Stimulated activated CD8-positive, alpha-beta memory T cell treated with anti-CD3 and anti-CD28 coated beads, Interleukin-4, amount 100 ng/mL, for 4 hours (primary cell): ENCODE measurements at regions not wholly inside any gene's neighbourhood (a gene's known extent, or its start where the extent isn't known, plus 50 kb on each side); places are given as distances from the start of the nearest gene placed in this dataset.

ENCODE experiments used
- DNase-seq, 2 donors: peaks; one replicate each; pipeline ENCODE4 v3.0.0-alpha.2; 2020; ENCODE audit warnings: low read depth in 2 of 2, low spot score in 1 of 2

DNA sequence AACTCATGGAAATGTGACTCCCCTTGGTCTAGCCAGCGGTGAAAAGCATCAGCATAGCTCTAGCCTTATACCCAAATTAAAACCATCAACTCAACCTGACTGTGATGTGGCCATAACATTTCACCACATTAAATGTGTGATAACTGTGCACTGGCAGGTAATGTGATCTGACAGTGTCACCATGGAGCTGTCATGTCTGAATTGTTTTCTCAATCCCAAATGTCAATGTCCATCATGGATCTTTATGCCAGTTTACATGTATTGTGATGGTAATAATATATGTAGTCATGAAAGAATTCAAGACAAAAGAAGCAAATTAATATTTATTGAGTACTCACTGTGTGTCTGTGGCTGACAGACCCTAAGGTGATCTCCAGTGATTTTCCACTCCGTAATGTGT, 213.4 kb upstream of the EOMES start:
- DNase-seq, result no peak

DNA sequence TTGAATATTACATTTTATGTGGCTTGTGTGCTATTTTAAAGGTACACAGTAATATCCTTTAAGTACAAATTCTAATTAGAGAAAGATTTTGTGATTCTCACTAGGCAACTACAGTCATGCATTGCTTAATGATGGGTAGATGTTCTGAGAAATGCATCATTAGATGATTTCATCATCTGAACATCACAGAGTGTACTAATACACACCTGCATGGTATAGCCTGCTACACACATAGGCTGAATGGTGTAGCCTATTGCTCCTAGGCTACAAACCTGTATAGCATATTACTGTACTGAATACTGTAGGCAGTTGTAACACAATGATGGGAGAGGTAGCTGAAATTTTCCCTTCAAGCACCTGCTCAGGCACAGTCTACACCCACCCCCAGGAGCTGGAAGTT, 217.4 kb upstream of the EOMES start:
- DNase-seq, result no peak

DNA sequence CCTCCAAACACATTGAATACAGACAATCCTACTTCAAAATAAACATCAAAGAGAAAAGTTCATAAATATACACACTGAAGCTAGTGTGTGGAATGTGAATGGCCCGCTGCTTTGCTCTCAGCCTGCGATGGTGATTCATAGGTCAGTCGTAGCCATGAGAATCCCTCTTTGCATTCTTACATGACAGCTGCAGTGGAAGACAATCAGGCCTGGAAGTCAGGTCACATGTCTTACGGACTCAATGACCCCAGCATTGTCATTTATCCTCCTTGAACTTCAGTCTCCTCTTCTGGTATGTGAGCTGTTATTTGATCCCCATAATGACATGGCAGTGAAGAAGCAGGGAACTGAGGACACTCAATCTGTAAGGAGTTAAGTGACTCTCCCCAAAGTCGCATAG, 217.8 kb upstream of the EOMES start:
- no peak for DNase-seq

DNA sequence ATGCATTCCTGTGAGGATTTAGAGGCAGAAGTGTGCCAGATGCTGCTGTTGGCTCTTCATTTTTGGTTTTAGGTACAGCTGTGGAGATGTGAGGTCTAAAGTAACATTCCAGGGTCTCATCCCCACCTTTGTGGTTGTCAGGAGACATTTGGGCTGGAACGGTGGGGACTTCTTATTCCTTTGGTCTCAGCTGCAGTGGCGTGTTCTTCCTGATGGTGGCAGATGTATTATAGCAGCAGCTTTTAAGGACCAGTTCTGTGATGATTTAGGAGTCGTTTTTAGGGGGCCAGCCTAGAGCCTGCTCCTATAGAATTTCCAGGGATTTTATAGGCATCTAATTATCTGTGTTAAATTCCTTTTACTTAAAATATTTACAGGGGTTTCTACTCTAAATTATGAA, 221.0 kb upstream of the EOMES start:
- no peak for DNase-seq

DNA sequence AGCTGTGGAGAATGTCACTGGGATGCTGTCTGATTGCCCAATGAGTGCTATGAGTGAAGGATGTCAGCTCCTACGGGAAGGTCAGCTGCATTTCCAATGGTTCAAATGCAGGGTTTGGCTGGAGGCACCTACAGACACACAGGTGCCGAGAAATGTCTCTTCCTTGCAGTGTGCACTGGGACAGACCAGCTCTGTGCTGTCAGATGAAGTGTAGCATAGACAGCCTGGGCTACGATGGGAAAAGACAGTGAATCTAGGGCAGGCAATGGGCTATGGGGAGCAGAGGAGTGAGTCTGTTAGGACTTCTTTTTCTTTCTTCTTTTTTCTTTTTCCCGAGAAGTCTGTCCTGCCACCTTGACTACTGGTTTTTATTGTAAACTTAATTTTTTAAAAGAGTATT, 223.1 kb upstream of the EOMES start:
- DNase-seq, result no peak

DNA sequence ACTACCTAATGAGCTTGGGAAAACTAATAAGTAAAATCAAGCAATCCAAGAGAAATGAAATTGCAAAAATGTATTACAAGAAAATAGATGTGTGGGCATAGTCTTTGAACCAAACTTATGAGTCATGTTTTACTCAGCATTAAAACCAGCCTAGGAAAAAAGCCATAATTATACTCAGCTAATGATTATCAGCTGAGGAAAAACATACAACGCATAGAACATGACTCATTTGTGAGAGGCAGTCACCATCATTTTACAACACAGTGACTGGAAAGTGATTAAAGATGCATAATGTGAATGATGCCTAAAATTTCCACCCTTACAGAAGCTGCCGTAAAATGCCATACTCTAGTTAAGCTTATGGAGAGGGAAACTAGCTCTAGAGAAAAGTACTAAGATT, 238.0 kb upstream of the EOMES start:
- no peak for DNase-seq

DNA sequence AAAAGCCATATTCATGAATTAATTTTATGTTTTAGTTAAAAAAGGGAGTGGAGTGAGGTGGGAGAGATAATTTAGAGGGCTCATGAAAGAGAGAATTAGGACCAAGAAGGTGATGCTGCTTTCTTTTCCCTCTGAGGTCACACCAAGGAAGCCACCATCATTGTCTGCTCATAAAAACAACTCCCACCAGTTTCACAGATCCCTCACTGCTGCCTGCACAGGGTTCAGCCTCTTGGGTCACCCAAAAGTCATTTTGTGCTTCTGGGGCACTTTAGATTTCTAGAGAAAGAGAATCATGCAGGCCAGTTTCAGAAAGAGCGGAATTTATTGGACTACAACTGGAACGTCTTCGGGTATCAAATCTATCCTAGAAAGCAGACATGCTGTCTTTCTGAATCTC, 241.4 kb upstream of the EOMES start:
- no peak for DNase-seq

DNA sequence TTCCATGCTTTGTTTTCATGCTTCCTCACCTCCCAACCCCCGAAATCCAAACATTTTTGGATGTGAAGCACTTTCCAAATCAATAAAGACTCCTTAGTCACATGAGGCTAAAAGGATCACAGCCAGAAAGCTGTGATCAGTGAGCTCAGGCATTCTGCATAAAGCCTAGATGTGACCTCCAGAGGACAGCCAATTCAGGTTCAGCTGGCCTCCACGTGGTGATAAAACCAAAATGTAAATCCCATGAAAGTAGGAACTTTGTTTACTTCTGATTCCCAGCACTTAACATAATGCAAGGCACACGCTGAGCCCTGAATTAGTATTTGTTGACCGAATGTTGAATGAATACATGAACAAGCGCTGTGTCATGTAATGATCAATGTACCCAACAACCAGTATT, 249.5 kb upstream of the EOMES start:
- no peak for DNase-seq

DNA sequence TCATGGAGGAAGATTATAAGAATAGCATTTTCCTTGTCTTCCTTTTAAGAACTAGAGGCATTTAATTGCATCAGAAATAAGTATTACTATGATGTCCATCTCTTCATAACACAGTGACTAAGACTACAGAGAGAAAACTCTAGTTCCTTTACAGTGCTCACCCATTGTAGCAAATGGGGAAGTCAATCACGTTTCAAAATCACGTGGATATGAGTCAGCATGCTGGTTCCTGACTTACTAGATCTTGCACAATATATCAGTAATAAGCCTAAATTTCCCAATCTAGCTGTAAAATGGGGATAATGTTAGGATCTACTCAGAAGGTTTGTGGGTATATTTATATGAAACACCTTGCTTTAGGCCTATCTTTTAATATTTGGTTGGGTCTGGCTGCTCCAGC, 254.8 kb upstream of the EOMES start:
- no peak for DNase-seq

DNA sequence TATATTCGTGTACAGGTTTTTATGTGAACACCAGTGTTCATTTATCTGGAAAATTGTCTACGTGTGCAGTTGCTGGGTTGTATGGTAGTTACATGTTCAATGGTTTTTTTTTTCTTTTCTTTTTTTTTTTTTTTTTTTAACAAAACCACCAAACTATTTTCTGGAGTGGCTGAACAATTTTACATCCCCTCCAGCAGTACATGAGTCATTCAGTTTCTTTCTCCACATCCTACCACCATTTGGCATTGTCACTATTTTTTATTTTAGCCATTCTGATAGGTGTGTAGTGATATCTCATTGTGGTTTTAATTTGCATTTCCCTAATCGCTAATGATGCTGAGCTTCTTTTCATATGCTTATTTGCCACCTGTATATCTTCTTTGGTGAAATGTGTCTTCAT, 256.3 kb upstream of the EOMES start:
- DNase-seq, result no peak

DNA sequence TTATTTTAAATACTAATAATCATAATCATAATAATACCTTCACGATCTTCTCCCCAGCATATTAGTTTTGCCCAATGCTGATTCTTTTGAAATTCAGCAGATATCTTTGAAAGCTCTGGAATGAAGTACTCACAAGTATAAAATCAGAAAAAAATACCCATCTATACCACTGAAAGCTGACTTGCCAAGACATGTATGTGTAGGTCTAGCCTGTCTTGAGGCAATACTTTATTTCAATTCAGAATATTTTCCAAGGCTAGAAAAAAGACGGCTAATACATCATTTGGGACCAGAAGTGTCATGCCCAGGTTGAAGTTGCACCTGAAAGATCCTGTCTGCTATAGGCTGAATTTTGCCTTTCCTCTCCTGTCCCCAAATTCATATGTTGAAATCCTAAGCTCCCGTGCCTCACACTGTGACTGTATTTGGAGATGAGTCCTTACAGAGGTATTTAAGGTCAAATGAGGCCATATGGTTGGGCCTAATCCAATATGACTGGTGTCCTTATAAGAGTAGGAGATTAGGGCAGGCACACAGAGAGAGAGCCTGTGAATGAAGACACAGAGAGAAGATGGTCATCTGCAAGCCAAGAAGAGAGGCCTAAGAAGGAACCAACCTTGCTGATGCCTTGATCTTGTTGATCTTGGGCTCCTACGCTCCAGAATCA, 255.9 kb upstream of the CMC1 start:
- no peak for DNase-seq

DNA sequence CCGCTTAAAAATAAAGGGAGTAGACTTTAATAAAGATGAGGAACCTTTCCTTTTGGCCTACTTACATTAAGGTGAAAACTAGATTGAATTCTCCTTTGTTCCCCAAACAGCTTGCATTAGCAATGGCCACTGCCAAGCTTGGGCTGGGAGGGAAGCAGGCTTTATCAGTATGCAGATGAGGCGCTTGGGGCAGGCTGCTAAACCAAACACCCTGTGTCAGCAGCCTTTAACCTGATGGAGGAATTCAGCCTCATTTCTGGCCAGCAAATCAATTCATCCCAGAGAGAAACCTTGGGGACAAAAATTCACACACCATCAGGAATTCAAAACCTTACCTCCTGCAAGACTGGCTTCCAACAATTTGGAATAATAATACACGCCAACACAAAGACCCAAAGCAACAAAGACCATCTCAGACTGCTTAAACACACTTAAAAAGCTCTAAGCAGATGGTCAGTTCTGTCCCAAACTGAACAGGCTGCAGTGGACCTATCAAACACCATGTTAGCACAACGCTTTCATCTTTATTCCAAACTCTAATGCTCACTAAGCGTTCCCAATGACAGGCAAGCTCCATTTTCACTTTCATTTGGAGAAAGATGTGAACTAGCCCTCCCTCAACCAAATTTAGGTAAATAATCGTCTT, 255.1 kb upstream of the CMC1 start:
- no peak for DNase-seq

DNA sequence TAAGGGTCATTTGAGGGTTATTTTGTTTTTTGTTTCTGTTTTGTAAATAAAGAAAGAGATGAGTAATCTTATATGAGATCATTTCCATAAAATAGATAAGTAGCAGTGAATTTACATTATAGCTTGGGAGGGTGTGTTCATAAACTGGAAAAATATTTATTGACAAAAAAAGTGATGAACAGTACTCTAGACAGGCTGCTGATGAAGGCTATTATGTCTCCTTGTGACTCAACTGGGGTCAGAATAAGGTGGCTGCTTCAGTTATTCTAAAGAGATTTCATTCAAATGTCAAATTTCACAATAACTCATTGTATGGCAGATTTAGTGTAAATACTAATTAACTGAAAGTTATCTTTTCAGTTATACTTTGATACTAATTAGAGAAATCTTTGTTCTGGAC, 251.1 kb upstream of the CMC1 start:
- no peak for DNase-seq

DNA sequence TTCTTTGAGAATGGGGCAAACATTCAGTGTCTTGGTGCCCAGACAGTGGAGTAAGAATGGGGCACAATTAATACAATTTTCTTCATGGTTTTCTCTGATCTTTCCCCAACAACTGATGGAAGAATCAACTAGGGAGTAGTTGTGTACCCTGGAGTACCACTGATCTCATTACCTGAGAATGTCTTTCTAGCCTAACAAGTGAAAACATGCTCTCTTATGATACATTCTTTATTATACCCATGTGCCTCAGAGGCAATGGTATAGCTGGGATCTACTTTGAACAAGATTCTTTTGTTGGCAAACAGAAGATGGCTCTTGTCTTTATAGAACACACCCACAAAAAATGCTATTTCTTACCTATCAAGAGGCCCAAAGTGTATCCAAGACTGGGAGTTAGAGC, 250.6 kb upstream of the CMC1 start:
- DNase-seq, result no peak

DNA sequence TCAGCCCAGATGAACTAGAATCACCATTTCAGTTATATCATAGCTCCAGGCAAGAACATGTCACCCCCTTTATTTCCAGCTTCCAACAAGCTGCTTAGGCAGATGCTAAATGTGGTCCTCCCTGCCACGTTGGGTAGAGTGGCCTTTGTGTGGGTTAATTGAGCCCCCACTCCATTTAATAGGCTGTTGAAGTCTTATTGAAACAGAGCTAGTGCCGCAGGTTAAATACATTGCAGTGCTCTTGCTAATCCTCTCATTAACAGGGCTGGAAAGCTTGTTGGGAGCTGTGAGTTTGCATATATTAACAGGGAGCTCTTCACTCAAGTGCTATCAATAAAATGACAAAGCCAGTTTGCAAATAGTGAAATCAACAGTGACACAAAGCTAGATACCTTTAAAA, 248.4 kb upstream of the CMC1 start:
- DNase-seq, result no peak

DNA sequence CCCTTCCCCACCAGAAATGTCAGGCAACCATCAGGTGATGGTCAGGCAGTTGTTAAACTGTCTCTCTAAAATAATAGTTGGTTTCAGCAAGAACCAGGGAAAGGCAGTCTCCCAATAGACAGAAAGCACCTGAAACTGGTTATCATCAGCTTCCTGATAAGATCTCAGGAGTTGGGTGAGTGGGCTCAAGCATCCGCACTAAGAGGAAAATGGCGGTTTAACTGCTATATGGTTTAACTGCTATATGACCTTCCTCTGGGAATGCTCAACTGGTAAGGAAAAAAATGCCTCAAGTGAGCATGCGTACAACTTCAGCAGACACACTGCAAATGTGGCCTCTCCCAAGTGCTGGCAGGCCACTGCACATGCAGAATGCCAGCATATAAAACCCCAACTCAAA, 240.8 kb upstream of the CMC1 start:
- DNase-seq, result no peak

DNA sequence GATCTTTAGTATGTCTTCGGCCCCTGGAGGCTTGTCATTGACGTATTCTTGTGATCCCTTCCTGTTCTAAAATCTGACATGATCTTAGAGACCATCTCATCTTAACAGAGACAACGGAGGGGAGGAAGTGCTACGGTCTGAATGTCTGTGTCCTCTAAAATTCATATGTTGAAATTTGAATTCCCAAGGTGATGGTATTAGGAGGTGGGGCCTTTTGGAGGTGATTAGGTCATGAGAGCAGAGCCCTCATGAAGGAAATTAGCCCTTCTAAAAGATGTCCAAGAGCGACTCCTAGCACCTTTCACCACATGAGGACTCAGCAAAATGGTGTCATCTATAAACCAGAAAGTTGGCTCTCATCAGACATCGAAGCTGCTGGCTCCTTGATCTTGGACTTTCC, 233.2 kb upstream of the CMC1 start:
- no peak for DNase-seq

DNA sequence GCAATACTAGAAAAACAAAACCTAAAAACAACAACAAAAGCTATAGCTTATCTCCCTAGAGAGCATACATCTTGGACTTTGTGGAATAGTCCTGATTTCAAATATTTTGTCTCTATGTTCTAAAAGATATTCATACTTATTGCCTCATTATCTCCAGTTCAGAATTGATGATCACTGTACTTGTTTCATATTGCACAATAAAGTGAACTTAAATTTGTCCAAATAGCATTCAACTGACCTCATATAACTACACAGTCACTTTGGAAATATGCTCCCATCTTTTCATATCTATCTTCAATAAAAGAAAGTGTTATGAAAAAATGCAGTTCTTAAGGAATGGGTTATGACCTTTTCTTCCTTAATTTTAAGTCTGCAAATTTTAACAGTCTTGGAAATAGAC, 228.6 kb upstream of the CMC1 start:
- DNase-seq, result no peak

DNA sequence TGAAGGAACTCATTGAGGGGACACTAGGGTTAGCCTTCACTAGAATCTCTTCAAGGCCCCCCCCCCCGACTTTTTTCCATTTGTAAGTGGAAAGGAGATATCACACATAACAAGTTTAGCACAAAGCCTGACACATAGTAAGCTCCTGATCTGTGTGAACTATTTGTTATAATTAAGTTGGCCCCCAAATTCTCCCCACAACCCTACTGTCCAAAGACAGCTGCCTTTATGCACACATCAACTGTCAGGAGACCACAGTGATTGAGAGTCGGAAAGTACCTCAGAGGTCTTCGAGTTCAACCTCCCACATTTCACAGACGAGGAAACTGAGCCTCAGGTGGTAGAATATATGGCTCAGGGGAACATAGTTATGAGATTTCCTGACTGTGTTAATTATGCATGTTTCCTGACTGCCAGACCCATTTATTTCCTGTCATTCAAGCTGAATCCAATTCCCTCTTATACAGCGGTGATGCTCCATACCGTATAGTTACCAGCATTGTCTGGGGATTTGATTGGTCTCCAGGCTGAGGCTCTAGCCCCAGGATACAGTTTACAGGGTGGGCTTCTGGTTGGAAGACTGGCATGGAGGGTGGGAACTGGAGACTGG, 227.4 kb upstream of the CMC1 start:
- no peak for DNase-seq

DNA sequence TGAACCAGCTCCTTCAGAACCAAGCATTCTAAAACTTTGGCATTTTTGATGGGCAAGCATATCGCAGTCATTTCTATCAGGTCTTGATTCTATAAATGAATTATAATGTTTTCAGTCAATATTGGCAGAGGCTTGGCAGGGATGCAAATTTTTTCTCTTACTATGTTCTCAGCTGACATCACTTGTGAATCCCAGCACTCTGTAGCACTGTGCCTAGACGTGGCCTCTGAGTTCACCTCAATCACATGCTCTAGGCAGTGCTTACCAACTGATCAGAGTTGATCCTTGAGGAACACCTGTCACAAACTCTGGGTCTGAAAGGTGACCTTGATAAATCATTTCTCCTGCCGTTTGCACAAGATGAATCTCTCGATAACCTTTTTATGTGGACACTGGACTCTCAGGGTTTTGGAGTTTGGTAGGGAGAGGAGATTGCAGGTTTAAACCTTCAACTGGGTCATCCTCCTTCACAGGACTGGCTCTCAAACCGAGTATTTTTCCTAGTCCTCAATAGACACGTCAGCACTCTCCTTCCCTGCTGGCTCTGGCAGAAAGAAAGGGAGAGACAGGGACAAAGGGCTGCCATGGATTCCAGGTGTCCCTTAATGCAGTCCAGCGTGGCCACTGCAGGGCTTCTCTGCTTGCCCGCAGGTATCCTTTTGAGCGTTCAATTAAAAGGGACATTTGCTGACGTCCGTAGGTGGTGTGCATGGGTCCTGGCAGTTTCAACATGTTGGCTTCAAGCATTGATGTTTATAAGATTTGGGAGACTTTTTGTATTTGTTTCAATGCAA, 222.3 kb upstream of the CMC1 start:
- no peak for DNase-seq

DNA sequence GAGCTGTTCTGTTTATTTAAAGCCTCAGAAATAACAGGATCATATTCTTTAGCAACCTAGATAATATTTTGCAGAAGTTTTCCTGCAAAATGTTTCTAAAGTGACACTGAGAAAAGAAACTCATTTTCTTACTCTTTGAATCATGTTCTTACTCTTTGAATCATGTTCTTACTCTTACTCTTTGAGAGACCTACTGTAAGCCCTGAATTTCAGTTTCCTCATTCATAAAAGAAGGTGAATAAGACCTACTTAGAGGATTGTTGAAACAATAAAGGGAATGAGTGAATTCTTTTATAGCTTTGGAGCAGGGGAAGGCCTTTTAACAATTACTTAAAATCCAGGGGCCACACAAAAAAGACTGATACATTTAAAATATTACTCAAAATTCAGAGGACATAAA, 221.7 kb upstream of the CMC1 start:
- no peak for DNase-seq

DNA sequence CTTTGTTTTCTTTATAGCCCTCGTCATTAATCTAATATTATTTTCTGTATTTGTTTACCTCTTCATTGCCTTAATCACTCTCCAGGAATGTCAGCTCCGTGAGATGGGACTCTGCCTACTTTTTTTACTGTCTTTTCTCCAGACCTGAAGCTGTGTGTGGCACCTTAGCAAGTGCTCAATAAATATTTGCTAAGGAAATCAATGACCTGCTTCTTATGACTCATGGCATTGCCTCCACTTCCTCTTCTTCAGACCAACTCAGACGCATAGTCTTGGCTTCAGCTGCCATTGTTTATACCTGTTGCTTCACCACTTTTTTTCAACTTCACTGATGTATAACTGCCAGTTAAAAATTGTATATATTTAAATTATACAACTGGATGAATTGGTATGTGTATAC, 218.5 kb upstream of the CMC1 start:
- no peak for DNase-seq
